ENCODE measurements at regions not wholly inside any gene's neighbourhood (a gene's known extent, or its start where the extent isn't known, plus 50 kb on each side); places are given as distances from the start of the nearest gene placed in this dataset.
"Not testable (repeated sequence)": the region's sequence is repeated elsewhere in the genome, so short reads cannot be mapped to it uniquely, and the experiment has no call there.

GRCh38 chr2:42987112-42987922 is 194.9 kb upstream of the HAAO start:
- peak; percentile 60 for DNase-seq

GRCh38 chr2:42984617-42985016 is 192.2 kb upstream of the HAAO start:
- DNase-seq = no peak

DNA sequence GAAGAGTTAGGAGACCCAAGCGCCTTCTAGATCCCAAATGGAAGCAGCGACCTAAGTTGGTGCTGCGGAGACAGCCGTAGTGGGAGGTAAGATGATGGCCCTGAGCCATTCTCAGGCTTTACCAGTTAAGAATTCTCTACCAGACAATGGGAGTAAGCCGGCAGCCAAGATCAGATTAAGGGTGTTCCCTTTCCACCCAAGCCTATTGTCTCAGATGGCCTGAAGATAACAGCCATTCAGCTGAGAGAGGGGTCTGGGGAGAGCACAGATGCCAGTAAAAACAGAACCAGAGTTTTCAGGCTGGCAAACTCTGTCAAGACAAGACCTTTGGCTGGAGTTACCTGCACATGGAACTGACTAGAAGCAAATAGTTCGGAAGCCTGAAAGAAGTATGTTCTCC is 191.7 kb upstream of the HAAO start:
- no peak for DNase-seq

DNA sequence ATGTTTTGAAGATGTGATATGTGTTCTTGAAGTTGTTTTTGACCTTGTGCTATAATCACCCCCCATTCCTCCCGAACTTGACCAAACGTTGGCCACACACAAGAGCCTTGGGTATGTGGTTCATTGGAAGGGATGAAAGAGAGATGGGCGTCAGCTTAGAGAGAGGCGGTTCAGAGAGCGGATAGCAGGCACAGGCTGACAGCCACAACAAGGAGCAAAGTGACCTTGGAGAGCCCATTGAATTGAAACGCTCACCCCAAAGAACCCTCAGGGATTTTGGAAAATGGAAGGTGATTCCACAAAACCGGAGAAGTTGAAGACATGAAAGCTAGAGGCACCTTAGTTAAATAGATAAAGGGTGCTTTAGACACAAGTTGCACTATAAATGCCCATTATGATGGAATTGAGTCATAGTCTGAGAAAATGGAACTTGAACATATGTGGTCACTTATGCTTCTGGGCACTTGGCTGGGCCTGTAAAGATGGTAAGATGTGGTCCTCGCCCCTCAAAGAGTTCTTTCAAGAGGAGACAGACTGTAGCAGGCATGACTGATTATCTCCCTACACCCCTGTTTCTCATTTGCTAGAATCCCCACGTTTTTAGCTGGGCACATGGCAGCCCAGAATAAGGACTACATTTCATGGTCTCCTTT is 188.5 kb upstream of the HAAO start:
- no peak for DNase-seq

- no peak for DNase-seq
These were observed 187.7 kb upstream of the HAAO start for GRCh38 chr2:42979870-42980763.

GRCh38 chr2:42979416-42979869 is 187.1 kb upstream of the HAAO start:
- no peak for DNase-seq

GRCh38 chr2:42978887-42979415 is 186.6 kb upstream of the HAAO start:
- no peak for DNase-seq

DNA sequence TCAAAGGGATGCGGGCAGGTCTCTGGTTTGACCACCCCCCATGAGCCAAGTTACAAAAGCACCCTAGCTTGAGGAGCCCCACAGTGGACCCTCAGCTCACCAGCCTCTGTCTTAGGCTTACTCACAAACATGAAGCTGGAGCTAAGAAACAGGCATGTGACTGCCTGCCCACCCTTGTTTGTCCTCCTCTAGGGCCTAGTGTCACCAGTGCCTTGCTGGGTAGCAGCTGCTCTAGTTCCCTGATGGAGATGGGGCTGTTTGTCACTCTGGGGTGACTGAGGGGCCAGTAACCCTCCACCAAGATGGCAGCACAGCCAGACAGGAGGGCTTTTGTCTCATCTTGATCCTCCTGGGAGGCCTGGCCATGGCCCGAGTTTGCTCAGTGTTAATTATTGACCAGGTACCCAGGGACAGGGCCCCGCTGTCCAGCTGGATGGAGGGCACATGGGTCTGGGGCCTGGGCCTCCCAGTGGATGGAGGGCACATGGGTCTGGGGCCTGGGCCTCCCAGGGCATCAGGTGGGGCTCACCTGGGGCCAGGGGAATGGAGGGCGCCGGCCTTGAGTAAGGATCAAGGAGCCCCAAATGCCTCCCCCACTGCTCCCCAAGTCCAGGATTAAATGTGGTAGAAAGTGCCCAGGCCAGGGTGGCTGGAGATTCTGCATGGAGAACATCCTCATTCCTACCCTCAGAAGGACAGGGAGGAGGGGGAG is 185.9 kb upstream of the HAAO start:
- no peak for DNase-seq

DNA sequence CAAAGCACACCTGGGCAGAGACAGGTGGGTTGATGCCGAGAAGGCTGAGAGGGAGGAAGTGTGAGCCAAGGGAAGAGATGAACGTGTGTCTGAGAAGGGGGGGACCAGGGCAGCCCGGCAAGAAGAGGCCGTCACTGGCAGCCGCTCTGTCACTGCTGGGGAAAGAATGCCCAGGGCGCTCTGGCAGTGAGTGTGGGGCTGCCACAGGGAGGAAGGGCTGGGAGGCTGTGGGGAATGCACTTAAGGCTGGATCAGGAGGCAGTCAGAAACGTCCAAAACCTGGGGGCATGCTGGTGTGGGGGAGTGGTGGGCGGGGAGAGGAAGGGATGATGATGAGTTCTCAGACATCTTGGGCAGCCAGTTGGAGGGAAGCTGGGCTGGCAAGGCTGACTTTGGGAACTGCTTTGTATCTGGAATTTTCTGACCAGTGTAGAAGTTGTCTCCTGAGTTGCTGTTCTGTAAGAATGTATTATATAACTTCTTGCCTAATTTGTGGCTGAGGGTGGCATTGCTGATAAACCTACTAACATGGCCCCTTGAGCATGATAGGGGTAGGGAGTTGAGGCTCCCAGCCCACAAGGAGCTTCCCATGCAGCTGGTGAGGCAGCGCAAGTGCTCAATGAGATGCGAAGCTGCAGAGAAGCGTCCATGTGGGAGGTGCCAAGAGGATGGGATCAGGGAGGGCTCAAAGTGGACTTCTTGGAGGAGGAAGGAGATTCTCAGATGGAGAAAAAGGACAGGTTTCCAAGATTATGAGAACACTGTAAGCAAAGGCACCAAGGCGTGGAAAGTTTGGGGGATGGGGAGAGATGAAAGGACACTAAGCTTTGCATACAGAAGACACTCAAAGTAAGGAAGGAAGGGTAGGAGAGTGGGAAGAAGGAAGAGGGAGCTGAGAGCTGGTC is 185.1 kb upstream of the HAAO start:
- DNase-seq = no peak

DNA sequence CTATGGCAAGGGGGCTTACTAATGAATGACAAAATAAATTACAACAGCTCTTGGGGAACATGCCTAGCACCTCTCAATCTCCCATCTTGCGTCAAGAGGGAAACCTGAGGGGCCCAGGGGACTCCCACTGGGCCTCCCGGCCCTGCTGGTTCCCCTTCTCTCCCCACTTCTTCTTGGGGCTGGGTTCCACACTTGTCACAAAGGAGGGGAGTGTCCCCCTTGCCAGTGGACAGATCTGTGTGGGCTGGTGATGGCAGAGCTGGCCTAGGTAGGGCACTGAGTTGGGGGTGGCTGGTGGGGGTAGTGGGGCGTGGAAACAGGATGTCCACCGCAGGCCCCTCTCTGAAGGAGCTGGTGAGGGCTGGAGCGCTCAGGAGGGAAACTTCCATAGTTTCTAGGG is 184.0 kb upstream of the HAAO start:
- no peak for DNase-seq

DNA sequence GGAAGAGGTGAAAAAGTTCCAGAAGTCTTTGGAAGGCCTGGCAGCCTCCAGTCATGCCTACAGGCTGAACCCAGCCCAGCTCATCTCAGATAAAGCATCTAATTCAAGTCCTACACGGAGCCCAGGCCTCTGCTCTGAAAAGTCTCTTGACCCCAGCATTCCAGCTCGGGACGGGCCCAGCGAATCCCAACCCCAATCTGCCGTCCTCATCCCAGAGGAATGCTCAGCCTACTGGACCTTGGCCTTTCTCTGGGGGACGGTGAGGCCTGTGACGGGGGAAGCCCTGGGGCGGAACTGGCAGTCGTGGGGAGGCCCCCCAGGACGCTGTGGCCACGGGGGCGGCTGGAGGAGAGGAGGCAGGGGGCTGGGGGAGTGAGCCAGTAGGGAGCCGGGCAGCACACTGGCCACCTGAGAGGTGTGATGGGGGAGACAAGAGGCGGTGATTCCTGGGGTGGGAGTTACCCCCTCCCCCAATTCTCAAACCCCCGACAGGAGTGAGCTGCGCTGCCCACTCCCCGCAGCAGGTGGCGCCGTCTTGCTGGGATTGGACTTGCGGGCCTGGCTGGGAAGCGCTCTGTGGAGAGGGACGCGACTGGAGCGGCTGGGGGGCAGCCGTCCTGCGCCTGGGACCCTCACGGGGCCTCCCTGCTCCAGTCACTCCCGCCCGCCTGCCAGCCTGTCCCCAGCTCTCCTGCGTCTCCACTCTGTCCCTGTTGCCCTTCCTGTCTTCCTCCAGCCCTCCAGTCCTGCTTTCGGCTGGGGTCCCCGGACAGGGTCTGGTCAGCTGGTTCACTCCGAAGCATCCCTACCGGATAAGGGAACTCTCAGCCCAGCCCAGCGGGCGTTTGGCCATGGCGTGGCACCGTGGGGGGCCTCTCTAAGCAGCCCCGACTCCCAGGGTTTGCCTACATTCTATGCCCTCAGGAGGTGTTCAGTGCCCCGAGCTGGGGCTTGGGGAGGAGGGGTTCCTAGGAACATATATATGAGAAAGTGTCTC is 182.6 kb upstream of the HAAO start:
- DNase-seq = peak; percentile 43

DNA sequence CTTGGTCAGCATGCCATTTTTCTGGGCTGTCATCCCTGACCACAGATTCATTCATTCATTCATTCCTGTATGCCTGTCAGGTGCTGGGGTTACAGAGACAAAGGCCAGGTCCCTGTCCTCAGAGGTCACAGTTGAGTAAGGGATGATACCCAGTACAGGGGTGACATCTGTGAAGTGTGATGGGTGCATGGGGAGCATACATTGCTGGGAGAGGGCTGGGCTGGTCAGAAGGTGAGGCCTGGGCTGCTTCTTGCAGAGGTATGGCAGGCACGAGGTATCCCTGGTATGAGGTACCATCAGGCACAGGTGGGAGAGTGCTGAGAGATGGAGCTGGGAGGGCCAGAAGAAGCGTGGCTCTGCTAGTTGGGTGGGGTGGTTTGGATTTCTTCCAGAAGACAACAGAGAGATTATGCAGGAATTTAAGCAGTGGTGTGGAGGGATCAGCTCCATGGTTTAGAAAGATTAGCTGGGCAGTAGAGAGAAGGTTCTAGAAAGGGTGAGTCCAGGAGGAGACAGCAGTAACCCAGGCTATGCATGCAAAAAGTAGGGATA is 181.9 kb upstream of the HAAO start:
- DNase-seq = no peak

DNA sequence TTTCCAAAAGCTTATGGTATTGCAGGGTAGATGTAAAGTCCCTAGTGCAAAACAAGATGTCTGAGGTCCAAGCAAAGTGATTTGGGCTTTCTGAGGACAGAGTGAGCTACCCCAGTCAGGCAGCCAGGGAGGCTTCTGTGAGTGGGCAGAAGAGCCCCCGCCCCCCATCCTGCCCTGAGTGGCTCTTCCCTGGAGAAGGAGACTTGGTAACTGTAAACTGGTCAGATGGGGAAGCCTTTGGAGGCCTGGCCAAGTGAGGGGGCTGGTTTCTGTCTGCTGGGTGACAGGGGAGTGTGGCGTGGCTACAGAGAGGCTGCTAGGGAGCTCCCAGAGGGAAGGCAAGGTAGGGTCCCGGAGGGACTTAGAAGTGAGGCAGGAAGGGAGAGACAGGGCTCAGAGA is 181.3 kb upstream of the HAAO start:
- no peak for DNase-seq

DNA sequence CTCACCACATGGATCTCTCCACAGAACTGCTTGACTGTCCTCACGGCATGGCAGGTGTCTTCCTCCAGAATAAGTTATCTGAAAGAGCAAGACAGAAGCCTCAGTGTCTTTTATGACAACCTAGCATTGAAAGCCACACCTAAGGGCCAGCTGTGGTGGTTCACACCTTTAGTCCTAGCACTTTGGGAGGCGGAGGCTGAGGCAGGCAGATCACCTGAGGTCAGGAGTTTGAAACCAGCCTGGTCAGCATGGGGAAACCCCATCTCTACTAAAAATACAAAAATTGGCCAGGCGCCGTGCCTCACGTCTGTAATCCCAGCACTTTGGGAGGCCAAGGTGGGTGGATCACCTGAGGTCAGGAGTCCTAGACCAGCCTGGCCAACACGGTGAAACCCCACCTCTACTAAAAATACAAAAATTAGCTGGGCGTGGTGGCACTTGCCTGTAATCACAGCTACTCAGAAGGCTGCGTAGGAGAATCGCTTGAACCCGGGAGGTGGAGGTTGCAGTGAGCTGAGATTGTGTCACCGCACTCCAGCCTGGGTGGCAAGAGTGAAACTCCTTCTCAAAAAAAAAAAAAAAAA is 180.6 kb upstream of the HAAO start:
- DNase-seq = not testable (repeated sequence)

DNA sequence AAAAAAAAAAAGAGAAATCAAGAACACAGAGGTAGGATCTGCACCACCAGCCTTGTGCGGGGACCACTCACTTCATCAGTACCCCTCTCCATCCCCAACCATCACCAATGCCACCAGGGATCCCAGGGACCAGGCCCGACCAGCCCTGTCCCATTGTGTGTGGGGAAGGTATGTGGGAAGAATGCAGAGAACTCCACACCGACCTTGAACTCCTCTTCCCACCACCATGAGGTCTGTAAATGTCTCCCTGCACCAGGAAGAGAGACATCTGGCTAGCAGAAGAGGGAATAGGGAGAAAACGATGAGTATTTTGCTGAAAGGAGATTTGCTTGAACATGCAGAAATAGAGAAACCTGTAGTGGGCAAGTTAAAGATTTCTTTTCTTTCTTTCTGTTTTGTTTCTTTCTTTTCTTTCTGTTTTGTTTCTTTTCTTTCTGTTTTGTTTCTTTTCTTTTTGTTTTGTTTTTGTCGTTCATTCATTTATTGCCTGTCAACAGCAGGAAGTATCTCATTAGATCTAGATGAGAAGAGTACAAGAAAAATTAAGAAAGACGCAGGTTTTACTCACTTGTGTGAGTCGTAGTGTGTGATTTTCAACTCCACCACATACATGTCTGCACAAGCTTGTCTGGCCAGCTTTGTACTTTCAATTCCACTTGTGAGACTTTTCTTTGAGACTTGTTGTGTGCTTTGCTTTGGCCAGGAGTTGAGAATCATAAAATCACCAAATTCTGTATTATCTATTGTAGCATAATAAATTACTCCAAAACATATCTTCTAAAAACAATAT is 179.8 kb upstream of the HAAO start:
- no peak for DNase-seq

GRCh38 chr2:42971381-42971780 is 179.0 kb upstream of the HAAO start:
- no peak for DNase-seq

- no peak for DNase-seq
These were observed 177.8 kb upstream of the HAAO start for GRCh38 chr2:42970151-42970550.
